ENCODE measurements at regions not wholly inside any gene's neighbourhood (a gene's known extent, or its start where the extent isn't known, plus 50 kb on each side); places are given as distances from the start of the nearest gene placed in this dataset.

DNA sequence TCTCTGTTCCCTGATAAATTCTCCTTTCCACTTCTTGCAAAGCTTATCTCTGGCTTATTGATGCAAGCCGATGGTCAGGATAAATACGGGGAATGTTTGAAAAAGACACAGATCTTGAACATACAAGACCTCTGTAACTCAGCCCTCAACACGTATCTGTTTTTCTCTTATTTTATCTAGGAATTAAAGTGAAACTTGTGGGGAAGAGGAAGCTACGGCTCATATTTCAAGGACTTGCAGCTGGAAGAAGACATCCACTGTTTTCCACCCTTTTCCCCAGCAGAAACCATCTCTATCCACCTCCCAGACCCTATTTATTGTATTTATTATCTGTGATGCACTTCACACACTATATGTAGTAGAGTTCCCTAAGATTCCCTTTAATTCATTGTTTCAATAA, 98.4 kb upstream of the TANK start:
- TF ChIP-seq SIN3A (IDR thresholded peaks at IDR 0.05; ENCODE audit: borderline replicate concordance, insufficient read depth, low read depth, low read length) (no peak), TCF7L2 (IDR thresholded peaks at IDR 0.05; ENCODE audit: low read depth, low read length) (no peak), POLR2AphosphoS5 (IDR thresholded peaks at IDR 0.05; ENCODE audit: low read depth, low read length) (no peak)
- TF ChIP-seq, protein P1, sequence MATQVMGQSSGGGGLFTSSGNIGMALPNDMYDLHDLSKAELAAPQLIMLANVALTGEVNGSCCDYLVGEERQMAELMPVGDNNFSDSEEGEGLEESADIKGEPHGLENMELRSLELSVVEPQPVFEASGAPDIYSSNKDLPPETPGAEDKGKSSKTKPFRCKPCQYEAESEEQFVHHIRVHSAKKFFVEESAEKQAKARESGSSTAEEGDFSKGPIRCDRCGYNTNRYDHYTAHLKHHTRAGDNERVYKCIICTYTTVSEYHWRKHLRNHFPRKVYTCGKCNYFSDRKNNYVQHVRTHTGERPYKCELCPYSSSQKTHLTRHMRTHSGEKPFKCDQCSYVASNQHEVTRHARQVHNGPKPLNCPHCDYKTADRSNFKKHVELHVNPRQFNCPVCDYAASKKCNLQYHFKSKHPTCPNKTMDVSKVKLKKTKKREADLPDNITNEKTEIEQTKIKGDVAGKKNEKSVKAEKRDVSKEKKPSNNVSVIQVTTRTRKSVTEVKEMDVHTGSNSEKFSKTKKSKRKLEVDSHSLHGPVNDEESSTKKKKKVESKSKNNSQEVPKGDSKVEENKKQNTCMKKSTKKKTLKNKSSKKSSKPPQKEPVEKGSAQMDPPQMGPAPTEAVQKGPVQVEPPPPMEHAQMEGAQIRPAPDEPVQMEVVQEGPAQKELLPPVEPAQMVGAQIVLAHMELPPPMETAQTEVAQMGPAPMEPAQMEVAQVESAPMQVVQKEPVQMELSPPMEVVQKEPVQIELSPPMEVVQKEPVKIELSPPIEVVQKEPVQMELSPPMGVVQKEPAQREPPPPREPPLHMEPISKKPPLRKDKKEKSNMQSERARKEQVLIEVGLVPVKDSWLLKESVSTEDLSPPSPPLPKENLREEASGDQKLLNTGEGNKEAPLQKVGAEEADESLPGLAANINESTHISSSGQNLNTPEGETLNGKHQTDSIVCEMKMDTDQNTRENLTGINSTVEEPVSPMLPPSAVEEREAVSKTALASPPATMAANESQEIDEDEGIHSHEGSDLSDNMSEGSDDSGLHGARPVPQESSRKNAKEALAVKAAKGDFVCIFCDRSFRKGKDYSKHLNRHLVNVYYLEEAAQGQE (IDR thresholded peaks at IDR 0.05; ENCODE audit: insufficient read depth in 1 of 2, low read depth in 2 of 2, low read length in 1 of 2) = no peak
- TF ChIP-seq, protein P2, sequence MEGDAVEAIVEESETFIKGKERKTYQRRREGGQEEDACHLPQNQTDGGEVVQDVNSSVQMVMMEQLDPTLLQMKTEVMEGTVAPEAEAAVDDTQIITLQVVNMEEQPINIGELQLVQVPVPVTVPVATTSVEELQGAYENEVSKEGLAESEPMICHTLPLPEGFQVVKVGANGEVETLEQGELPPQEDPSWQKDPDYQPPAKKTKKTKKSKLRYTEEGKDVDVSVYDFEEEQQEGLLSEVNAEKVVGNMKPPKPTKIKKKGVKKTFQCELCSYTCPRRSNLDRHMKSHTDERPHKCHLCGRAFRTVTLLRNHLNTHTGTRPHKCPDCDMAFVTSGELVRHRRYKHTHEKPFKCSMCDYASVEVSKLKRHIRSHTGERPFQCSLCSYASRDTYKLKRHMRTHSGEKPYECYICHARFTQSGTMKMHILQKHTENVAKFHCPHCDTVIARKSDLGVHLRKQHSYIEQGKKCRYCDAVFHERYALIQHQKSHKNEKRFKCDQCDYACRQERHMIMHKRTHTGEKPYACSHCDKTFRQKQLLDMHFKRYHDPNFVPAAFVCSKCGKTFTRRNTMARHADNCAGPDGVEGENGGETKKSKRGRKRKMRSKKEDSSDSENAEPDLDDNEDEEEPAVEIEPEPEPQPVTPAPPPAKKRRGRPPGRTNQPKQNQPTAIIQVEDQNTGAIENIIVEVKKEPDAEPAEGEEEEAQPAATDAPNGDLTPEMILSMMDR (IDR thresholded peaks at IDR 0.05) = no peak

DNA sequence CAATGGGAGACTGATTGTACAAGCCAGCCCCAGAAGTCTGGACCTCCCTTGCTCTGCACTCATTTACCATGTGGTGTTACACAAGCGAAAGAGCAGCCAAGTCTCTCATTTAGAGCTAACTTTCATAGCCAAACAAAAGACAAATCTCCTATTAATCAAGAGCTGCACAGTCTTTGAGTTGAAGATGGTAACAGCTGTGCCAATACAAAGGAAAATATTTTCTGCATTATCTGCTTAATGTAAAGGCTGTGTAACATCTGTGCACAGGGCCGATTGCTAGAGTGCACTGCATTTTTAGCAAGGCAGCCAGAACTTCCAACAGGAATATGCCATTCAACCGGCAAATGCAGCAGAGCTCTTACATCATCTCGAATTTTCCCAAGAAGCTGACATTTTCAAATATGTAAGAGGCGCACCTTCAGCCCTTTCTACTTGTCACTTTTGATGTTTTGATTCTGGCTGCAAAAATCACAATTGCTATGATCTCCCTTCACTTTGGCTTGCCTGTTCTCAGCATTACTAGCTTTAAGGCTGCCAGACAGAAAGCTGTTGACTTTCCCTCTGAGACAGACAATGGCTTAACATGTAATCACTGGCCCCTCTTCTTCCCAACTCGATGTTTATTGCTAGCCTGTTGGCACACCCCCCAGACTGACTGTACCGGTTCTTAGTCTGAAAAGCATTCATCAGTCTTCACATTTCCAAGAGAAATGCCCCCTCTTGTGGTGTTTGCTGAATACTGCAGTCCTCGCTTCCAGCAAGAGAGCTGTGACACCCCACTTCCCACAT, 96.9 kb upstream of the TANK start:
- CTCF ChIA-PET = interaction anchor here (0.5 to 0.9 kb wide), 4 partner anchors 8 to 86 kb away, joined by 3 to 5 read pairs (median 3); no protein-coding TSS in a partner anchor
- H3K27me3 ChIP-seq (ENCODE audit: control insufficient read depth, insufficient read depth, low read length) = peaks cover 5% of the 10 kb centered on the region; the same call in 1 of the 2 replicates
- peak; percentile 95 for ATAC-seq
- H3K4me3 ChIP-seq (ENCODE audit: low read depth in 2 of 2, low read length in 2 of 2) = no peak overlapping the region
- H3K9me3 ChIP-seq (ENCODE audit: control insufficient read depth, insufficient read depth, low read depth, low read length) = no peaks in the 10 kb centered on the region
- in situ Hi-C loops (cut with HindIII; ENCODE audit: low pct_unique_long_range_greater_than_20kb, low sequenced_read_pairs) (no loop called here), intact Hi-C loops (cut with micrococcal nuclease; ENCODE audit: unreplicated experiment) (no loop called here)
- no peak overlapping the region for H3K27ac ChIP-seq (ENCODE audit: low read length)
- peak; percentile 55 for DNase-seq (ENCODE audit: low read depth, low spot score)
- no peaks in the 10 kb centered on the region for H3K36me3 ChIP-seq (ENCODE audit: control insufficient read depth, insufficient read depth, low read length)
- BruUV-seq (replicated peaks) = no TSS peak
- TF ChIP-seq SIN3A (IDR thresholded peaks at IDR 0.05; ENCODE audit: borderline replicate concordance, insufficient read depth, low read depth, low read length) = no peak
- TF ChIP-seq, protein P2 (IDR thresholded peaks at IDR 0.05) = peak; percentile 89
- TF ChIP-seq, protein P1 (IDR thresholded peaks at IDR 0.05; ENCODE audit: insufficient read depth in 1 of 2, low read depth in 2 of 2, low read length in 1 of 2) = no peak
- no peak for TF ChIP-seq POLR2AphosphoS5 (IDR thresholded peaks at IDR 0.05; ENCODE audit: low read depth, low read length)
- TF ChIP-seq TCF7L2 (IDR thresholded peaks at IDR 0.05; ENCODE audit: low read depth, low read length) = no peak
- H3K4me1 ChIP-seq (ENCODE audit: control insufficient read depth, insufficient read depth, low read length) = peaks cover 3% of the 10 kb centered on the region; the same call in 1 of the 2 replicates
- POLR2A ChIA-PET = interaction anchor here (0.6 kb wide), 1 partner anchor 1957 kb away, joined by 3 read pairs; no protein-coding TSS in a partner anchor

More for the DNA sequence above, 98.4 kb upstream of the TANK start:
- ChIA-PET POLR2A (no interaction called here), CTCF (interaction anchor here (0.5 to 0.6 kb wide), 2 partner anchors 66 to 820 kb away, joined by 3 to 4 read pairs; no protein-coding TSS in a partner anchor)
- no TSS peak for BruUV-seq (replicated peaks)
- Histone ChIP-seq H3K4me1 (ENCODE audit: control insufficient read depth, insufficient read depth, low read length) (peaks cover 3% of the 10 kb centered on the region; the same call in 1 of the 2 replicates), H3K36me3 (ENCODE audit: control insufficient read depth, insufficient read depth, low read length) (no peaks in the 10 kb centered on the region), H3K9me3 (ENCODE audit: control insufficient read depth, insufficient read depth, low read depth, low read length) (no peaks in the 10 kb centered on the region), H3K27ac (ENCODE audit: low read length) (no peak overlapping the region), H3K27me3 (ENCODE audit: control insufficient read depth, insufficient read depth, low read length) (peaks cover 3% of the 10 kb centered on the region; the same call in 1 of the 2 replicates), H3K4me3 (ENCODE audit: low read depth in 2 of 2, low read length in 2 of 2) (no peak overlapping the region)
- intact Hi-C loops (cut with micrococcal nuclease; ENCODE audit: unreplicated experiment) = no loop called here
- in situ Hi-C loops (cut with HindIII; ENCODE audit: low pct_unique_long_range_greater_than_20kb, low sequenced_read_pairs) = no loop called here
- no peak for ATAC-seq
- no peak for DNase-seq (ENCODE audit: low read depth, low spot score)

Measured in Panc1 (cell line).